GM21786 (cell line): ENCODE measurements at regions not wholly inside any gene's neighbourhood (a gene's known extent, or its start where the extent isn't known, plus 50 kb on each side); places are given as distances from the start of the nearest gene placed in this dataset.

ENCODE experiments used
- ATAC-seq: cut with Tn5 transposase; IDR thresholded peaks from one replicate; pipeline ENCODE4 v1.9.1; 2021; ENCODE audit not compliant: unreplicated experiment

GRCh38 chr5:57595523-57595991 is 112.9 kb upstream of the ACTBL2 start:
- ATAC-seq: no peak

- no peak for ATAC-seq
Measured at GRCh38 chr5:57594436-57594835, 111.8 kb upstream of the ACTBL2 start.

- ATAC-seq: no peak
Measured at GRCh38 chr5:57592236-57592635, 109.6 kb upstream of the ACTBL2 start.

GRCh38 chr5:57586649-57587048 is 104.0 kb upstream of the ACTBL2 start:
- ATAC-seq: no peak

GRCh38 chr5:57582578-57583070 is 100.0 kb upstream of the ACTBL2 start:
- ATAC-seq: no peak

- no peak for ATAC-seq
Measured at GRCh38 chr5:57581772-57582171, 99.2 kb upstream of the ACTBL2 start.

GRCh38 chr5:57581222-57581621 is 98.6 kb upstream of the ACTBL2 start:
- ATAC-seq: no peak

- ATAC-seq: peak; percentile 74
Measured at GRCh38 chr5:57577432-57578175, 95.0 kb upstream of the ACTBL2 start.

GRCh38 chr5:57576317-57576716 is 93.7 kb upstream of the ACTBL2 start:
- ATAC-seq: no peak

GRCh38 chr5:57575839-57576238 is 93.2 kb upstream of the ACTBL2 start:
- no peak for ATAC-seq

GRCh38 chr5:57572461-57572860 is 89.8 kb upstream of the ACTBL2 start:
- ATAC-seq: no peak

- no peak for ATAC-seq
Measured at GRCh38 chr5:57569601-57570000, 87.0 kb upstream of the ACTBL2 start.

GRCh38 chr5:57568136-57568535 is 85.5 kb upstream of the ACTBL2 start:
- ATAC-seq: no peak

- ATAC-seq: peak; percentile 50
Measured at GRCh38 chr5:57566914-57567313, 84.3 kb upstream of the ACTBL2 start.

- ATAC-seq: no peak
Measured at GRCh38 chr5:57561231-57561842, 78.7 kb upstream of the ACTBL2 start.

- ATAC-seq: no peak
Measured at GRCh38 chr5:57559110-57559635, 76.6 kb upstream of the ACTBL2 start.

- ATAC-seq: no peak
Measured at GRCh38 chr5:57552033-57552432, 69.4 kb upstream of the ACTBL2 start.

- ATAC-seq: no peak
Measured at GRCh38 chr5:57551251-57551650, 68.6 kb upstream of the ACTBL2 start.

GRCh38 chr5:57550132-57550531 is 67.5 kb upstream of the ACTBL2 start:
- no peak for ATAC-seq

- no peak for ATAC-seq
Measured at GRCh38 chr5:57549566-57549965, 67.0 kb upstream of the ACTBL2 start.

- ATAC-seq: no peak
Measured at GRCh38 chr5:57540823-57541222, 58.2 kb upstream of the ACTBL2 start.

- ATAC-seq: no peak
Measured at GRCh38 chr5:57539281-57539701, 56.7 kb upstream of the ACTBL2 start.
